ENCODE measurements at regions not wholly inside any gene's neighbourhood (a gene's known extent, or its start where the extent isn't known, plus 50 kb on each side); places are given as distances from the start of the nearest gene placed in this dataset.

- Histone ChIP-seq H3K9me3 (no peaks in the 10 kb centered on the region), H3K27ac (no peak overlapping the region), H3K27me3 (no peaks in the 10 kb centered on the region), H3K4me3 (no peak overlapping the region), H3K4me1 (no peaks in the 10 kb centered on the region), H3K36me3 (no peaks in the 10 kb centered on the region)
- DNase-seq: no peak
- TF ChIP-seq CTCF (IDR thresholded peaks at IDR 0.05) (no peak), POLR2A (IDR thresholded peaks at IDR 0.05) (no peak)
These were observed 438.8 kb upstream of the B3GALT2 start for GRCh38 chr1:193625255-193625654.

- Histone ChIP-seq H3K4me1 (no peaks in the 10 kb centered on the region), H3K9me3 (no peaks in the 10 kb centered on the region), H3K27me3 (no peaks in the 10 kb centered on the region), H3K27ac (no peak overlapping the region), H3K36me3 (no peaks in the 10 kb centered on the region), H3K4me3 (no peak overlapping the region)
- DNase-seq: no peak
- no peak for TF ChIP-seq POLR2A (IDR thresholded peaks at IDR 0.05)
- TF ChIP-seq CTCF (IDR thresholded peaks at IDR 0.05): no peak
These were observed 433.5 kb upstream of the B3GALT2 start for GRCh38 chr1:193619911-193620310.

GRCh38 chr1:193614817-193615216, 428.4 kb upstream of the B3GALT2 start:
- TF ChIP-seq CTCF (IDR thresholded peaks at IDR 0.05): no peak
- TF ChIP-seq POLR2A (IDR thresholded peaks at IDR 0.05): no peak
- H3K4me3 ChIP-seq: no peak overlapping the region
- no peaks in the 10 kb centered on the region for H3K27me3 ChIP-seq
- no peak for DNase-seq
- H3K4me1 ChIP-seq: no peaks in the 10 kb centered on the region
- H3K9me3 ChIP-seq: no peaks in the 10 kb centered on the region
- no peak overlapping the region for H3K27ac ChIP-seq
- H3K36me3 ChIP-seq: no peaks in the 10 kb centered on the region

GRCh38 chr1:193614275-193614674, 427.9 kb upstream of the B3GALT2 start:
- TF ChIP-seq CTCF (IDR thresholded peaks at IDR 0.05): no peak
- TF ChIP-seq POLR2A (IDR thresholded peaks at IDR 0.05): no peak
- Histone ChIP-seq H3K9me3 (no peaks in the 10 kb centered on the region), H3K27ac (no peak overlapping the region), H3K36me3 (no peaks in the 10 kb centered on the region), H3K4me3 (no peak overlapping the region), H3K27me3 (no peaks in the 10 kb centered on the region), H3K4me1 (no peaks in the 10 kb centered on the region)
- no peak for DNase-seq

GRCh38 chr1:193613041-193613440, 426.6 kb upstream of the B3GALT2 start:
- TF ChIP-seq POLR2A (IDR thresholded peaks at IDR 0.05) (no peak), CTCF (IDR thresholded peaks at IDR 0.05) (no peak)
- DNase-seq: no peak
- Histone ChIP-seq H3K4me1 (no peaks in the 10 kb centered on the region), H3K9me3 (no peaks in the 10 kb centered on the region), H3K27ac (no peak overlapping the region), H3K36me3 (no peaks in the 10 kb centered on the region), H3K27me3 (no peaks in the 10 kb centered on the region), H3K4me3 (no peak overlapping the region)

GRCh38 chr1:193609592-193609991, 423.2 kb upstream of the B3GALT2 start:
- no peaks in the 10 kb centered on the region for H3K36me3 ChIP-seq
- no peaks in the 10 kb centered on the region for H3K27me3 ChIP-seq
- no peaks in the 10 kb centered on the region for H3K9me3 ChIP-seq
- DNase-seq: no peak
- H3K4me1 ChIP-seq: no peaks in the 10 kb centered on the region
- TF ChIP-seq CTCF (IDR thresholded peaks at IDR 0.05): no peak
- H3K4me3 ChIP-seq: no peak overlapping the region
- no peak overlapping the region for H3K27ac ChIP-seq
